HepG2 (cell line): ENCODE measurements at regions not wholly inside any gene's neighbourhood (a gene's known extent, or its start where the extent isn't known, plus 50 kb on each side); places are given as distances from the start of the nearest gene placed in this dataset.

Source experiments
- CTCF ChIP-seq: sonication (generic); formaldehyde crosslinking; IDR thresholded peaks from 2 replicates; pipeline ENCODE4 v1.5.0; 2020; ENCODE audit warnings: mild to moderate bottlenecking, missing genetic modification reagents, moderate library complexity
- EED ChIP-seq: sonication (generic); formaldehyde crosslinking; IDR thresholded peaks from 2 replicates; pipeline ENCODE4 v1.5.0; 2020; ENCODE audit warnings: mild to moderate bottlenecking, missing genetic modification reagents
- HNRNPK ChIP-seq: fragments of 200-400 bp; formaldehyde crosslinking; IDR thresholded peaks from 2 replicates; pipeline ENCODE4 v1.6.1; 2018; ENCODE audit warnings: low read length, low read depth, moderate library complexity, mild to moderate bottlenecking; ENCODE audit not compliant: poor library complexity, severe bottlenecking
- HNRNPLL ChIP-seq: fragments of 200-400 bp; formaldehyde crosslinking; IDR thresholded peaks from 2 replicates; pipeline ENCODE4 v1.6.1; 2017; ENCODE audit warnings: mild to moderate bottlenecking, low read depth, low read length; ENCODE audit not compliant: poor library complexity, severe bottlenecking
- LCORL ChIP-seq, 2 experiments: fragments of 450-650 bp in 1 of 2; sonication (generic) in 1 of 2; formaldehyde crosslinking in 1 of 2; IDR thresholded peaks; 2 replicates each; pipeline versions ENCODE4 v1.5.0 to v1.6.1; 2017 to 2020; ENCODE audit warnings: antibody characterized with exemption in 1 of 2, missing genetic modification reagents in 1 of 2
- POLR2A ChIP-seq, 2 experiments: IDR thresholded peaks; 2 replicates each; pipeline ENCODE4 v1.6.1; 2011; ENCODE audit warnings: low read depth in 2 of 2, low read length in 2 of 2, mild to moderate bottlenecking in 1 of 2, moderate library complexity in 1 of 2; ENCODE audit not compliant: insufficient read depth in 1 of 2
- POLR2AphosphoS5 ChIP-seq: IDR thresholded peaks from 2 replicates; pipeline ENCODE4 v1.6.1; 2012; ENCODE audit warnings: low read depth, low read length
- RAD21 ChIP-seq: fragments of 450-650 bp; formaldehyde crosslinking; IDR thresholded peaks from 2 replicates; pipeline ENCODE4 v1.5.0; 2020; ENCODE audit warnings: mild to moderate bottlenecking
- RERE ChIP-seq: IDR thresholded peaks from 2 replicates; pipeline ENCODE4 v1.6.1; 2016; ENCODE audit warnings: low read depth, missing genetic modification reagents, missing compliant biosample characterization
- SIN3A ChIP-seq: IDR thresholded peaks from 2 replicates; pipeline ENCODE4 v1.6.1; 2011; ENCODE audit warnings: low read depth, mild to moderate bottlenecking, control low read depth, low read length, borderline replicate concordance
- TCF7L2 ChIP-seq: IDR thresholded peaks from 2 replicates; pipeline ENCODE4 v1.6.1; 2011; ENCODE audit warnings: mild to moderate bottlenecking, low read depth, low read length, moderate library complexity
- ZBTB7A ChIP-seq: sonication (generic); formaldehyde crosslinking; IDR thresholded peaks from 2 replicates; pipeline ENCODE4 v1.8.0; 2022; ENCODE audit warnings: mild to moderate bottlenecking, missing genetic modification reagents
- ZNF143 ChIP-seq: sonication (generic); formaldehyde crosslinking; IDR thresholded peaks from 2 replicates; pipeline ENCODE4 v1.4.0; 2020; ENCODE audit warnings: missing genetic modification reagents
- ZNF687 ChIP-seq: sonication (generic); formaldehyde crosslinking; IDR thresholded peaks from 2 replicates; pipeline ENCODE4 v1.5.1; 2020; ENCODE audit warnings: mild to moderate bottlenecking, missing genetic modification reagents, moderate library complexity

GRCh38 chrX:148416931-148417330, 83.5 kb upstream of the AFF2 start:
- TF ChIP-seq CTCF (CRISPR knock-in tag): no peak
- no peak for TF ChIP-seq RERE (CRISPR knock-in tag)
- TF ChIP-seq HNRNPLL: no peak
- no peak for TF ChIP-seq ZNF143 (CRISPR knock-in tag)
- TF ChIP-seq POLR2AphosphoS5: no peak
- no peak for TF ChIP-seq LCORL (IDR thresholded peaks at IDR 0.05)
- no peak for TF ChIP-seq LCORL (CRISPR knock-in tag; IDR thresholded peaks at IDR 0.05)
- no peak for TF ChIP-seq TCF7L2
- TF ChIP-seq ZBTB7A (CRISPR knock-in tag): no peak
- no peak for TF ChIP-seq POLR2A (IDR thresholded peaks at IDR 0.05; ENCODE audit: insufficient read depth in 1 of 2, low read depth in 2 of 2, low read length in 2 of 2)
- no peak for TF ChIP-seq RAD21
- no peak for TF ChIP-seq ZNF687 (CRISPR knock-in tag)
- TF ChIP-seq SIN3A: no peak
- no peak for TF ChIP-seq HNRNPK
- TF ChIP-seq EED (CRISPR knock-in tag): no peak
